ENCODE measurements at regions not wholly inside any gene's neighbourhood (a gene's known extent, or its start where the extent isn't known, plus 50 kb on each side); places are given as distances from the start of the nearest gene placed in this dataset.

DNA sequence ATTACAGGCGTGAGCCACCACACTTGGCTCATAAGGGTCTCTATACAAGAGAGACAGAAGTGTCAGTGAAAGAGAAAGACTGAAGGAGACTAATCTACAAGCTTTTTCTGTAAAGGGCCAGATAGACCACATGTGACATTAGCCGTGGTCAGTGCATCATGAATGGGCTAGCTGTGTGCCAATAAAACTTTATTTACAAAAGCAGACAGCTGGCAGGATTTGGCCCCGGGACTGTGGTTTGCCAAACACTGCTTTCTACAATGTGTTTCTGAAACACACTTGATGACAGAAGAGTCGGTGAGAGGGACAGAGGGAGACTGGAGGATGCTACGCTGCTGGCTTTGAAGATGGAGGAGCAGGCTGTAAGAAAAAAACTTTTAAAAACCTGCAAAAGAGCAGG lies 285.4 kb downstream of the TFAP2C start:
- TF ChIP-seq CREB1 (IDR thresholded peaks at IDR 0.05; ENCODE audit: low read depth) (no peak), YY1 (IDR thresholded peaks at IDR 0.05; ENCODE audit: low read depth) (no peak), TCF12 (IDR thresholded peaks at IDR 0.05; ENCODE audit: low read depth) (no peak), FOXM1 (IDR thresholded peaks at IDR 0.05; ENCODE audit: borderline replicate concordance, low read depth) (no peak), ZBTB7A (IDR thresholded peaks at IDR 0.05; ENCODE audit: low read depth) (no peak)

DNA sequence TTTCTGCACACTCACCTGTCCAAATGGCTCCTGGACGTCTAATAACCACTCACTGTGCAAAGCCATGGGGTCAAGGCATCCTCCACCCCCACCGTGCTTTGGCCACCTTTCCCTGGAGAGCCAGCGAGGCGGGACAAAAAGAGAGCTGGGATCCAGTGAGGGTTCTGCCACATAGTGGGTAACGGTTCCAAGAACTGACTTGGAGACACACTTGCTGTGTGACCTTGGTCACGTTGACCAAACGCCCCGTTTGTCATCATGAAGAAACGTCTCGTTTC lies 287.2 kb downstream of the TFAP2C start:
- no peak for TF ChIP-seq EP300 (IDR thresholded peaks at IDR 0.05; ENCODE audit: borderline replicate concordance)
- no peak for TF ChIP-seq CEBPB (IDR thresholded peaks at IDR 0.05)
- no peak for TF ChIP-seq TCF12 (IDR thresholded peaks at IDR 0.05; ENCODE audit: low read depth)
- TF ChIP-seq, protein P1, sequence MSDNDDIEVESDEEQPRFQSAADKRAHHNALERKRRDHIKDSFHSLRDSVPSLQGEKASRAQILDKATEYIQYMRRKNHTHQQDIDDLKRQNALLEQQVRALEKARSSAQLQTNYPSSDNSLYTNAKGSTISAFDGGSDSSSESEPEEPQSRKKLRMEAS (IDR thresholded peaks at IDR 0.05), result no peak
- TF ChIP-seq TEAD4 (IDR thresholded peaks at IDR 0.05), result no peak
- TF ChIP-seq EGR1 (IDR thresholded peaks at IDR 0.05), result no peak
- TF ChIP-seq, protein P2, sequence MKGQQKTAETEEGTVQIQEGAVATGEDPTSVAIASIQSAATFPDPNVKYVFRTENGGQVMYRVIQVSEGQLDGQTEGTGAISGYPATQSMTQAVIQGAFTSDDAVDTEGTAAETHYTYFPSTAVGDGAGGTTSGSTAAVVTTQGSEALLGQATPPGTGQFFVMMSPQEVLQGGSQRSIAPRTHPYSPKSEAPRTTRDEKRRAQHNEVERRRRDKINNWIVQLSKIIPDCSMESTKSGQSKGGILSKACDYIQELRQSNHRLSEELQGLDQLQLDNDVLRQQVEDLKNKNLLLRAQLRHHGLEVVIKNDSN (IDR thresholded peaks at IDR 0.05), result no peak
- TF ChIP-seq YY1 (IDR thresholded peaks at IDR 0.05; ENCODE audit: low read depth), result no peak
- TF ChIP-seq, protein P3, sequence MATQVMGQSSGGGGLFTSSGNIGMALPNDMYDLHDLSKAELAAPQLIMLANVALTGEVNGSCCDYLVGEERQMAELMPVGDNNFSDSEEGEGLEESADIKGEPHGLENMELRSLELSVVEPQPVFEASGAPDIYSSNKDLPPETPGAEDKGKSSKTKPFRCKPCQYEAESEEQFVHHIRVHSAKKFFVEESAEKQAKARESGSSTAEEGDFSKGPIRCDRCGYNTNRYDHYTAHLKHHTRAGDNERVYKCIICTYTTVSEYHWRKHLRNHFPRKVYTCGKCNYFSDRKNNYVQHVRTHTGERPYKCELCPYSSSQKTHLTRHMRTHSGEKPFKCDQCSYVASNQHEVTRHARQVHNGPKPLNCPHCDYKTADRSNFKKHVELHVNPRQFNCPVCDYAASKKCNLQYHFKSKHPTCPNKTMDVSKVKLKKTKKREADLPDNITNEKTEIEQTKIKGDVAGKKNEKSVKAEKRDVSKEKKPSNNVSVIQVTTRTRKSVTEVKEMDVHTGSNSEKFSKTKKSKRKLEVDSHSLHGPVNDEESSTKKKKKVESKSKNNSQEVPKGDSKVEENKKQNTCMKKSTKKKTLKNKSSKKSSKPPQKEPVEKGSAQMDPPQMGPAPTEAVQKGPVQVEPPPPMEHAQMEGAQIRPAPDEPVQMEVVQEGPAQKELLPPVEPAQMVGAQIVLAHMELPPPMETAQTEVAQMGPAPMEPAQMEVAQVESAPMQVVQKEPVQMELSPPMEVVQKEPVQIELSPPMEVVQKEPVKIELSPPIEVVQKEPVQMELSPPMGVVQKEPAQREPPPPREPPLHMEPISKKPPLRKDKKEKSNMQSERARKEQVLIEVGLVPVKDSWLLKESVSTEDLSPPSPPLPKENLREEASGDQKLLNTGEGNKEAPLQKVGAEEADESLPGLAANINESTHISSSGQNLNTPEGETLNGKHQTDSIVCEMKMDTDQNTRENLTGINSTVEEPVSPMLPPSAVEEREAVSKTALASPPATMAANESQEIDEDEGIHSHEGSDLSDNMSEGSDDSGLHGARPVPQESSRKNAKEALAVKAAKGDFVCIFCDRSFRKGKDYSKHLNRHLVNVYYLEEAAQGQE (IDR thresholded peaks at IDR 0.05; ENCODE audit: low read depth), result no peak
- TF ChIP-seq FOXM1 (IDR thresholded peaks at IDR 0.05; ENCODE audit: borderline replicate concordance, low read depth), result no peak
- no peak for TF ChIP-seq ZBTB7A (IDR thresholded peaks at IDR 0.05; ENCODE audit: low read depth)
- no peak for TF ChIP-seq RAD21 (IDR thresholded peaks at IDR 0.05; ENCODE audit: low read depth)
- no peak for TF ChIP-seq CREB1 (IDR thresholded peaks at IDR 0.05; ENCODE audit: low read depth)
- TF ChIP-seq NFIC (IDR thresholded peaks at IDR 0.05), result no peak
- TF ChIP-seq TAF1 (IDR thresholded peaks at IDR 0.05; ENCODE audit: low read depth), result no peak

DNA sequence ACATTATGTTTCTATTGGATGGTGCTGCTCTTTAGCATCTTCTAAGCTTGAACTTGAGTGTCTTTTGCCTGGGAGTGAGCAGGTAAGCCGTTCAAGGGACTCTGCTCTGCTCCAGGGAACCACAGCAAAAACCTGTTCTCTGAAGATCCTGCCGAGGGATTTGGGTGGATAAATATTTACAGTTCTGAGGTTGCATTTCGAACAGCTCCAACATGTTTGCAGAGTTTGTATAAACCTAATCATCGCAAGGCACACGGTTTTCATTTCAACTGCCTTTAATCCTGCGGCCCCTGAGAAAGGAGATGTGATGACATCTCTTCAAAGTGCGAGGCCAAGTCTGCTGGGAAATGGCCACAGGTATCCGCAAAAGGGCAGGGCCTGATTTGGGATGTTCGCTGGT lies 293.4 kb downstream of the TFAP2C start:
- TF ChIP-seq TCF12 (IDR thresholded peaks at IDR 0.05; ENCODE audit: low read depth) (no peak), CEBPB (IDR thresholded peaks at IDR 0.05) (no peak), EGR1 (IDR thresholded peaks at IDR 0.05) (no peak), RAD21 (IDR thresholded peaks at IDR 0.05; ENCODE audit: low read depth) (no peak), CREB1 (IDR thresholded peaks at IDR 0.05; ENCODE audit: low read depth) (no peak), TAF1 (IDR thresholded peaks at IDR 0.05; ENCODE audit: low read depth) (no peak), TEAD4 (IDR thresholded peaks at IDR 0.05) (no peak), FOXM1 (IDR thresholded peaks at IDR 0.05; ENCODE audit: borderline replicate concordance, low read depth) (no peak), YY1 (IDR thresholded peaks at IDR 0.05; ENCODE audit: low read depth) (no peak)
- TF ChIP-seq, protein P1 (IDR thresholded peaks at IDR 0.05), result no peak

DNA sequence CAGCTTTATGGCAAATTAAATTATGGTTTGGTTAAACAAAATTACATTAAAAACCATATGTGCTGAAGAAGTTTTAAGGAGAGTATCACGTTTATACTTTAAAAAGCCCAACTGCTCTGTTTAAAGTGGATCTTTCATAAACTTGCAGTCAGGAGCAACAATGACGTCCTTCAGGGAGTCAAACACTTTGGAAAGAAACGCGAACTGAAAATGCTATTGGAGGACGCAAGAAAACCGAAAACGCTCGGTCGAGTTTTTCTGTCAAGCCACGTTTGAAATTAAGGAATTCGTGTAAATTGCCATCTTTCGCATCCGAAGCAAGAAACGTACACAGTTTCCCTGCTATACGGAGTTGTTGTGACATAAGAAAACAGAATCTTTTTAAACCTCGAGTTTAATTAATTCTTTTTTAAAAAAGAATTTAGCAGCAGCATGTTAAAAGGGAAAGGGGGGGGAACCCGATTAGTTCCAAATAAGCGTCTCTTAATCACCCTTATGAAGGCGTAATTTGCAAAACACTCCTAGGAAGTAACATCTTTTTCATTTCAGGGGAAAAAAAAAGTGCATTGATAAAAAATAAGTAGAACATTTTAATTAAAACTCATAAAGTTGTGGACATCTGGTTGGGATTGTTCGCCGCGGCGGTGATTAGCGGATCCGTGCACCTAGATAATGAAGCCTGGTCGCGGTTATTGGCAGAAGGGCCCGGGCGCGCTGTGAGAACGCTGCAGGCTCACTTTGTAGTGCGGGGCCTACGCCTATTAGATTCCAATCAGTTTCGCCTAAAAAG lies 295.4 kb downstream of the TFAP2C start:
- TF ChIP-seq, protein P2 (IDR thresholded peaks at IDR 0.05), result no peak
- TF ChIP-seq NFIC (IDR thresholded peaks at IDR 0.05), result no peak
- TF ChIP-seq, protein P1 (IDR thresholded peaks at IDR 0.05), result no peak
- no peak for TF ChIP-seq CREB1 (IDR thresholded peaks at IDR 0.05; ENCODE audit: low read depth)
- TF ChIP-seq EGR1 (IDR thresholded peaks at IDR 0.05), result no peak
- no peak for TF ChIP-seq YY1 (IDR thresholded peaks at IDR 0.05; ENCODE audit: low read depth)
- no peak for TF ChIP-seq TCF12 (IDR thresholded peaks at IDR 0.05; ENCODE audit: low read depth)

DNA sequence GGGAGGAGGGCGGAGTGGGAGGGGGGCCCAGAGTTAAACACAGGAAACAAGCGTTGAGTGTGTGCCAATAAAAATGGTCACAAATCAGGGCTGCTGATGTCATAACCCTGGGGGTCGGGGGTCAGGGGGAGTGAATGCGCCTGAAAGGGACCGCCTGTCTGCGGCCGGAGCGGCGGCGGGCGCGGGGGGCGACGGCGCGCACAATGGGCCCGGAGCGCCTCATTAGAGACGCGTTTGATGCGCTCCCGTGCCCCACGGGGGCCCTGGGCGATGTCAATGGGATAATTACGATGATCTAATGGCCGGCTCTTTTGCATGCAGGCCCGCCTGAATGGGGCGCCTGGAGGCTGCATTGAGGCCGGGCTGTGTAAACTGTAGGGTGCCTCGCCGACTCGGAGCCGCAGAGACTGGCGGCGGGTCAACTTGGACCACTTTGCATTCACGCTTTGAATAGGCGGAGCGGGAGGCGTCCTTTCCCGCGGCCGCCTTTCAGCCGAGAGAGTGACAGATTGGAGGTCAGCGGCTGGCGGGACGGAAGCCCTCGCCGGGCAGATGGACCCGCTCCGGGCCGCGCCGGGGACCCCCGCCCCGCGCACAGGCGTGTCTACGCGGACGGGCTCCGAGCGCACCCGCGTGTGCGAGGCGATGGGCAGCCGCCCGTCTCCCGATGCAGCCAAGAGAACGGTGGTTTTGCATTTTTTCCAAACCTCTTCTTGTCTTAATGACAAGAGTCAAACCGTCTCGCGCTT lies 296.1 kb downstream of the TFAP2C start:
- TF ChIP-seq NFIC (IDR thresholded peaks at IDR 0.05), result no peak
- no peak for TF ChIP-seq CEBPB (IDR thresholded peaks at IDR 0.05)
- no peak for TF ChIP-seq EGR1 (IDR thresholded peaks at IDR 0.05)
- TF ChIP-seq, protein P3 (IDR thresholded peaks at IDR 0.05; ENCODE audit: low read depth), result no peak
- TF ChIP-seq FOXM1 (IDR thresholded peaks at IDR 0.05; ENCODE audit: borderline replicate concordance, low read depth), result no peak
- no peak for TF ChIP-seq EP300 (IDR thresholded peaks at IDR 0.05; ENCODE audit: borderline replicate concordance)
- no peak for TF ChIP-seq TCF12 (IDR thresholded peaks at IDR 0.05; ENCODE audit: low read depth)
- TF ChIP-seq, protein P1 (IDR thresholded peaks at IDR 0.05), result no peak
- no peak for TF ChIP-seq ZBTB7A (IDR thresholded peaks at IDR 0.05; ENCODE audit: low read depth)
- no peak for TF ChIP-seq YY1 (IDR thresholded peaks at IDR 0.05; ENCODE audit: low read depth)
- no peak for TF ChIP-seq RAD21 (IDR thresholded peaks at IDR 0.05; ENCODE audit: low read depth)
- no peak for TF ChIP-seq TAF1 (IDR thresholded peaks at IDR 0.05; ENCODE audit: low read depth)
- no peak for TF ChIP-seq CREB1 (IDR thresholded peaks at IDR 0.05; ENCODE audit: low read depth)
- TF ChIP-seq, protein P2 (IDR thresholded peaks at IDR 0.05), result no peak

Measured in Ishikawa (cell line).